ENCODE measurements at regions not wholly inside any gene's neighbourhood (a gene's known extent, or its start where the extent isn't known, plus 50 kb on each side); places are given as distances from the start of the nearest gene placed in this dataset.

- H3K9me2 ChIP-seq (replicated peaks; ENCODE audit: control insufficient read depth, low read length): no peaks in the 10 kb centered on the region
- H3F3A ChIP-seq (ENCODE audit: control insufficient read depth, insufficient read depth): no peaks in the 10 kb centered on the region
- H3K27ac ChIP-seq (ENCODE audit: low read depth, low read length): no peak overlapping the region
- no peaks in the 10 kb centered on the region for H3K79me2 ChIP-seq (ENCODE audit: control insufficient read depth, low read length)
- H3K4me3 ChIP-seq (ENCODE audit: low read length): no peak overlapping the region
- H3K27me3 ChIP-seq (ENCODE audit: control insufficient read depth, low read length): no peaks in the 10 kb centered on the region
- H4K20me1 ChIP-seq (ENCODE audit: control insufficient read depth, insufficient read depth, low read depth, low read length): no peaks in the 10 kb centered on the region
- H3K9me3 ChIP-seq (ENCODE audit: control insufficient read depth, insufficient read depth, low read length): no peaks in the 10 kb centered on the region
- no peaks in the 10 kb centered on the region for H3K36me3 ChIP-seq (ENCODE audit: control insufficient read depth, low read length)
- H3K4me2 ChIP-seq (ENCODE audit: low read length): no peak overlapping the region
- no peaks in the 10 kb centered on the region for H3K4me1 ChIP-seq (ENCODE audit: control insufficient read depth, low read length)
- TF ChIP-seq, protein P1, sequence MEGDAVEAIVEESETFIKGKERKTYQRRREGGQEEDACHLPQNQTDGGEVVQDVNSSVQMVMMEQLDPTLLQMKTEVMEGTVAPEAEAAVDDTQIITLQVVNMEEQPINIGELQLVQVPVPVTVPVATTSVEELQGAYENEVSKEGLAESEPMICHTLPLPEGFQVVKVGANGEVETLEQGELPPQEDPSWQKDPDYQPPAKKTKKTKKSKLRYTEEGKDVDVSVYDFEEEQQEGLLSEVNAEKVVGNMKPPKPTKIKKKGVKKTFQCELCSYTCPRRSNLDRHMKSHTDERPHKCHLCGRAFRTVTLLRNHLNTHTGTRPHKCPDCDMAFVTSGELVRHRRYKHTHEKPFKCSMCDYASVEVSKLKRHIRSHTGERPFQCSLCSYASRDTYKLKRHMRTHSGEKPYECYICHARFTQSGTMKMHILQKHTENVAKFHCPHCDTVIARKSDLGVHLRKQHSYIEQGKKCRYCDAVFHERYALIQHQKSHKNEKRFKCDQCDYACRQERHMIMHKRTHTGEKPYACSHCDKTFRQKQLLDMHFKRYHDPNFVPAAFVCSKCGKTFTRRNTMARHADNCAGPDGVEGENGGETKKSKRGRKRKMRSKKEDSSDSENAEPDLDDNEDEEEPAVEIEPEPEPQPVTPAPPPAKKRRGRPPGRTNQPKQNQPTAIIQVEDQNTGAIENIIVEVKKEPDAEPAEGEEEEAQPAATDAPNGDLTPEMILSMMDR (IDR thresholded peaks at IDR 0.05; ENCODE audit: low read depth, low read length, poor library complexity, severe bottlenecking): no peak
- no peak for TF ChIP-seq EZH2phosphoT487 (IDR thresholded peaks at IDR 0.05; ENCODE audit: borderline replicate concordance, low read length)
Observed at GRCh38 chr14:51538973-51539372, 112.7 kb upstream of the FRMD6 start.

DNA sequence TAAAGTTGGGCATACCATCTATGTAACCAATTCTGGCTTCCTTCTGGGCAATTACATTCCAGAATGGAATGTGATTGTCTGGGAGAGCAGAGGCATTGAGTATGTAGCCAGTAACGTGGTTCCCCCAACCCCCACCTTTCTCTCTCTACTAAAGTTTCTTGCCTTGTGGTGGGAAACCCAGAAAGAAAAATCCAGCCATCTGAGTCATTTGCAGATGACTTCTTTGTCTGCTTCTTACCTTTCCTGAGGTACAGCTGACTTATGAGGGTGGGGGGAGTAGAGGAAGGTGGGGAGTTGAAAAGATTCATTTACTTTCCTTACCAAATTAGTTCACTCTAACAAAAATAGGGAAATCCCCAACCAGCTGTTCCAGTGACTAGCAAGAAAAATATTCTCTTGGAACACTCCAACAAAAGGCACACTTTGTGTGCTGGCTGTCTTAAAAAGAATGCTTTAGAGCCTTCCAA is 112.1 kb upstream of the FRMD6 start:
- Histone ChIP-seq H3K4me3 (ENCODE audit: low read length) (no peak overlapping the region), H4K20me1 (ENCODE audit: control insufficient read depth, insufficient read depth, low read depth, low read length) (no peaks in the 10 kb centered on the region), H3K9me3 (ENCODE audit: control insufficient read depth, insufficient read depth, low read length) (no peaks in the 10 kb centered on the region), H3K9me2 (replicated peaks; ENCODE audit: control insufficient read depth, low read length) (no peaks in the 10 kb centered on the region), H3F3A (ENCODE audit: control insufficient read depth, insufficient read depth) (no peaks in the 10 kb centered on the region), H3K27me3 (ENCODE audit: control insufficient read depth, low read length) (no peaks in the 10 kb centered on the region), H3K79me2 (ENCODE audit: control insufficient read depth, low read length) (no peaks in the 10 kb centered on the region), H3K4me2 (ENCODE audit: low read length) (no peak overlapping the region), H3K4me1 (ENCODE audit: control insufficient read depth, low read length) (no peaks in the 10 kb centered on the region), H3K27ac (ENCODE audit: low read depth, low read length) (no peak overlapping the region), H3K36me3 (ENCODE audit: control insufficient read depth, low read length) (no peaks in the 10 kb centered on the region)
- TF ChIP-seq, protein P1 (IDR thresholded peaks at IDR 0.05; ENCODE audit: low read depth, low read length, poor library complexity, severe bottlenecking): no peak
- no peak for TF ChIP-seq EZH2phosphoT487 (IDR thresholded peaks at IDR 0.05; ENCODE audit: borderline replicate concordance, low read length)

DNA sequence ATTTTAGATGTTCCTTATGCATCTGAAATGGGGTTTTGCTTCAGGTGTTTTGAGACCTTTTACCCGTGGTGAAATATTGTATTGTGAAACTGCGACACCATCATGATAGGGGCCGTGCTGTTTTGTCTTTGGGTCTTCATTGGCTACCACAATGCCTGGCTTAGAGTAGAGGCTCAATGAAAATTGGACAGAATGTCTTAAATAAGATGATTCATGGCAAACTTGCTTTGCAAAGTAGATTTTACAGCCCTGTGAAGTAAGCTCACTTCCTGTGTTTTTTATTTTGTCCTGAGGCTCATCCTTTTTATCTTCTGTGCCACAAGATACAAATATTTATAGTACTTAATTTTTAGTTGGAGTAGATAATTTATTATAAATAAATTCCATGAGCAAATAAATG is 111.3 kb upstream of the FRMD6 start:
- H3K79me2 ChIP-seq (ENCODE audit: control insufficient read depth, low read length): no peaks in the 10 kb centered on the region
- H3K36me3 ChIP-seq (ENCODE audit: control insufficient read depth, low read length): no peaks in the 10 kb centered on the region
- no peaks in the 10 kb centered on the region for H3K4me1 ChIP-seq (ENCODE audit: control insufficient read depth, low read length)
- H3K27me3 ChIP-seq (ENCODE audit: control insufficient read depth, low read length): no peaks in the 10 kb centered on the region
- H3K4me2 ChIP-seq (ENCODE audit: low read length): no peak overlapping the region
- no peak overlapping the region for H3K27ac ChIP-seq (ENCODE audit: low read depth, low read length)
- TF ChIP-seq, protein P1 (IDR thresholded peaks at IDR 0.05; ENCODE audit: low read depth, low read length, poor library complexity, severe bottlenecking): no peak
- TF ChIP-seq EZH2phosphoT487 (IDR thresholded peaks at IDR 0.05; ENCODE audit: borderline replicate concordance, low read length): no peak
- H3K9me3 ChIP-seq (ENCODE audit: control insufficient read depth, insufficient read depth, low read length): no peaks in the 10 kb centered on the region
- H3F3A ChIP-seq (ENCODE audit: control insufficient read depth, insufficient read depth): no peaks in the 10 kb centered on the region
- H3K9me2 ChIP-seq (replicated peaks; ENCODE audit: control insufficient read depth, low read length): no peaks in the 10 kb centered on the region
- no peak overlapping the region for H3K4me3 ChIP-seq (ENCODE audit: low read length)
- H4K20me1 ChIP-seq (ENCODE audit: control insufficient read depth, insufficient read depth, low read depth, low read length): no peaks in the 10 kb centered on the region

Data from DOHH2 (cell line).